SK-N-SH (cell line): ENCODE measurements at regions not wholly inside any gene's neighbourhood (a gene's known extent, or its start where the extent isn't known, plus 50 kb on each side); places are given as distances from the start of the nearest gene placed in this dataset.

Source experiments
- CTCF ChIA-PET: fragments of 300-600, 350-600 bp; formaldehyde crosslinking; extraction: SDS; loops from one replicate; lab custom pipeline; 2021; lab: Yijun Ruan, JAX
- POLR2A ChIA-PET: fragments of 350-600 bp; sonication (Branson Sonifier 250); formaldehyde crosslinking; extraction: SDS; loops from one replicate; lab custom pipeline; 2020; ENCODE audit warnings: antibody characterized with exemption, inconsistent platforms; lab: Yijun Ruan, JAX
- DNase-seq: peaks from one replicate; pipeline ENCODE4 v3.0.0; 2012
- H2AFZ ChIP-seq: fragments of 200-600 bp; sonication (generic); 2 replicates; pipeline ENCODE4 v1.8.1; 2016; ENCODE audit warnings: antibody characterized with exemption, mild to moderate bottlenecking, low read depth
- H3F3A ChIP-seq: fragments of 200-600 bp; sonication (generic); replicated peaks from 2 replicates; pipeline ENCODE3; 2016; ENCODE audit warnings: antibody characterized with exemption, mild to moderate bottlenecking; ENCODE audit not compliant: insufficient read depth
- H3K27ac ChIP-seq, 2 experiments: fragments of 200-500 bp in 1 of 2; fragments of 200-600 bp in 1 of 2; sonication (Bioruptor generic) in 1 of 2; sonication (generic), shearing (Covaris generic) in 1 of 2; 2 replicates each; pipeline versions ENCODE4 v1.5.1 to v1.6.1; 2014 to 2016; ENCODE audit warnings: low read depth in 2 of 2, inconsistent platforms in 1 of 2, low read length in 1 of 2, mild to moderate bottlenecking in 1 of 2, mixed read lengths in 1 of 2
- H3K27me3 ChIP-seq: fragments of 200-600 bp; sonication (generic), shearing (Covaris generic); 2 replicates; pipeline ENCODE4 v1.6.1; 2016; ENCODE audit warnings: mixed run types; ENCODE audit not compliant: insufficient read depth
- H3K36me3 ChIP-seq, 2 experiments: fragments of 200-500 bp in 1 of 2; fragments of 200-600 bp in 1 of 2; sonication (Bioruptor generic) in 1 of 2; sonication (generic) in 1 of 2; replicated peaks in 1 of 2; 2 replicates each; pipeline versions ENCODE3 to v1.5.1; 2014 to 2016; ENCODE audit warnings: low read length in 1 of 2, mild to moderate bottlenecking in 1 of 2; ENCODE audit not compliant: insufficient read depth in 2 of 2, control insufficient read depth in 1 of 2
- H3K4me1 ChIP-seq, 2 experiments: fragments of 200-500 bp in 1 of 2; fragments of 200-600 bp in 1 of 2; sonication (Bioruptor generic) in 1 of 2; sonication (generic), shearing (Covaris generic) in 1 of 2; 2 replicates each; pipeline versions ENCODE4 v1.5.1 to v1.6.1; 2014 to 2016; ENCODE audit warnings: low read depth in 1 of 2, low read length in 1 of 2, mixed run types in 1 of 2; ENCODE audit not compliant: insufficient read depth in 2 of 2, control insufficient read depth in 1 of 2
- H3K4me2 ChIP-seq: fragments of 200-600 bp; sonication (generic), shearing (Covaris generic); 2 replicates; pipeline ENCODE4 v1.6.1; 2017; ENCODE audit warnings: mixed run types
- H3K4me3 ChIP-seq, 2 experiments: fragments of 200-500 bp in 1 of 2; fragments of 200-600 bp in 1 of 2; sonication (Bioruptor generic) in 1 of 2; sonication (generic), shearing (Covaris generic) in 1 of 2; 2 replicates each; pipeline versions ENCODE4 v1.5.1 to v1.8.1; 2014 to 2016; ENCODE audit warnings: low read depth in 2 of 2, inconsistent platforms in 1 of 2, low read length in 1 of 2, mild to moderate bottlenecking in 1 of 2, mixed read lengths in 1 of 2, moderate library complexity in 1 of 2
- H3K79me2 ChIP-seq: fragments of 200-600 bp; sonication (generic); 2 replicates; pipeline ENCODE4 v1.8.1; 2017; ENCODE audit warnings: mild to moderate bottlenecking; ENCODE audit not compliant: insufficient read depth
- H3K9ac ChIP-seq: fragments of 200-600 bp; sonication (generic); 2 replicates; pipeline ENCODE4 v1.6.1; 2017; ENCODE audit warnings: mixed run types
- H3K9me2 ChIP-seq: fragments of 200-600 bp; sonication (generic); 2 replicates; pipeline ENCODE4 v1.6.1; 2017; ENCODE audit warnings: mixed run types
- H3K9me3 ChIP-seq: fragments of 200-600 bp; sonication (generic); 2 replicates; pipeline ENCODE4 v1.6.1; 2017; ENCODE audit warnings: mixed run types, mild to moderate bottlenecking, moderate library complexity
- H4K20me1 ChIP-seq: fragments of 200-600 bp; sonication (generic); 2 replicates; pipeline ENCODE4 v1.6.1; 2017; ENCODE audit warnings: mild to moderate bottlenecking, mixed run types; ENCODE audit not compliant: insufficient read depth
- CHD2 ChIP-seq: fragments of 150-350 bp; IDR thresholded peaks from 2 replicates; pipeline ENCODE4 v1.6.1; 2018; ENCODE audit warnings: low read length; ENCODE audit not compliant: partially characterized antibody
- FOXJ3 ChIP-seq: sonication (generic); formaldehyde crosslinking; IDR thresholded peaks from 2 replicates; pipeline ENCODE4 v1.5.1; 2020; ENCODE audit warnings: mild to moderate bottlenecking, missing genetic modification reagents
- GABPA ChIP-seq: IDR thresholded peaks from 2 replicates; pipeline ENCODE4 v1.4.0; 2012; ENCODE audit warnings: low read depth, mild to moderate bottlenecking
- MXI1 ChIP-seq: IDR thresholded peaks from 2 replicates; pipeline ENCODE4 v1.6.1; 2012; ENCODE audit warnings: mild to moderate bottlenecking, low read depth, low read length, improper control_type of control experiment
- NFIC ChIP-seq: IDR thresholded peaks from 2 replicates; pipeline ENCODE4 v1.4.0; 2012; ENCODE audit warnings: borderline replicate concordance
- PBX3 ChIP-seq: IDR thresholded peaks from 2 replicates; pipeline ENCODE4; 2012
- RAD21 ChIP-seq: IDR thresholded peaks from 2 replicates; pipeline ENCODE4 v1.6.1; 2012; ENCODE audit warnings: mild to moderate bottlenecking, low read length
- RCOR1 ChIP-seq: fragments of 150-350 bp; IDR thresholded peaks from 2 replicates; pipeline ENCODE4 v1.6.1; 2017; ENCODE audit warnings: antibody characterized with exemption, low read length
- RXRA ChIP-seq: IDR thresholded peaks from 2 replicates; pipeline ENCODE4 v1.4.0; 2012; ENCODE audit warnings: low read depth, mild to moderate bottlenecking, borderline replicate concordance
- TAF1 ChIP-seq: IDR thresholded peaks from 2 replicates; pipeline ENCODE4 v1.6.1; 2012; ENCODE audit warnings: low read depth, mild to moderate bottlenecking, low read length, moderate library complexity, borderline replicate concordance
- TCF12 ChIP-seq: IDR thresholded peaks from 2 replicates; pipeline ENCODE4 v1.4.0; 2012
- TEAD4 ChIP-seq: IDR thresholded peaks from 2 replicates; pipeline ENCODE4 v1.4.0; 2012; ENCODE audit warnings: mild to moderate bottlenecking, borderline replicate concordance; ENCODE audit not compliant: insufficient read depth
- YY1 ChIP-seq: IDR thresholded peaks from 2 replicates; pipeline ENCODE4 v1.4.0; 2012; ENCODE audit warnings: low read depth, mild to moderate bottlenecking
- WGBS: methylation state at CpG from one replicate; pipeline ENCODE4 v1.1.6; 2017; ENCODE audit warnings: low lambda C conversion rate; 5-methylcytosine and 5-hydroxymethylcytosine counted together
- TF ChIP-seq, protein P1 (sequence below): IDR thresholded peaks from 2 replicates; pipeline ENCODE4 v1.4.0; 2012; ENCODE audit warnings: low read depth, borderline replicate concordance
- TF ChIP-seq, protein P2 (sequence below): fragments of 150-350 bp; IDR thresholded peaks from 2 replicates; pipeline ENCODE4 v1.6.1; 2016; ENCODE audit warnings: mild to moderate bottlenecking, low read depth, low read length
- TF ChIP-seq, protein P3 (sequence below): fragments of 200-600 bp; sonication (generic); IDR thresholded peaks from 2 replicates; pipeline ENCODE4 v1.6.1; 2017; ENCODE audit warnings: antibody characterized with exemption, mild to moderate bottlenecking, moderate library complexity
- TF ChIP-seq, protein P4 (sequence below): IDR thresholded peaks from 2 replicates; pipeline ENCODE4 v1.6.1; 2012; ENCODE audit warnings: mild to moderate bottlenecking, low read depth, low read length, moderate library complexity

- TF ChIP-seq PBX3 (no peak), CHD2 (no peak), TEAD4 (no peak), MXI1 (no peak), RXRA (no peak), RAD21 (no peak), NFIC (no peak), YY1 (no peak)
- TF ChIP-seq, protein P1, sequence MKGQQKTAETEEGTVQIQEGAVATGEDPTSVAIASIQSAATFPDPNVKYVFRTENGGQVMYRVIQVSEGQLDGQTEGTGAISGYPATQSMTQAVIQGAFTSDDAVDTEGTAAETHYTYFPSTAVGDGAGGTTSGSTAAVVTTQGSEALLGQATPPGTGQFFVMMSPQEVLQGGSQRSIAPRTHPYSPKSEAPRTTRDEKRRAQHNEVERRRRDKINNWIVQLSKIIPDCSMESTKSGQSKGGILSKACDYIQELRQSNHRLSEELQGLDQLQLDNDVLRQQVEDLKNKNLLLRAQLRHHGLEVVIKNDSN = no peak
Measured at GRCh38 chr4:187004628-187005027, 281.0 kb upstream of the FAT1 start (continued).

- no peaks in the 10 kb centered on the region for H4K20me1 ChIP-seq
- no peaks in the 10 kb centered on the region for H3K4me1 ChIP-seq
- TF ChIP-seq CHD2 (no peak), TCF12 (no peak), FOXJ3 (no peak), TAF1 (no peak), TEAD4 (no peak), MXI1 (no peak), NFIC (no peak)
- TF ChIP-seq, protein P2, sequence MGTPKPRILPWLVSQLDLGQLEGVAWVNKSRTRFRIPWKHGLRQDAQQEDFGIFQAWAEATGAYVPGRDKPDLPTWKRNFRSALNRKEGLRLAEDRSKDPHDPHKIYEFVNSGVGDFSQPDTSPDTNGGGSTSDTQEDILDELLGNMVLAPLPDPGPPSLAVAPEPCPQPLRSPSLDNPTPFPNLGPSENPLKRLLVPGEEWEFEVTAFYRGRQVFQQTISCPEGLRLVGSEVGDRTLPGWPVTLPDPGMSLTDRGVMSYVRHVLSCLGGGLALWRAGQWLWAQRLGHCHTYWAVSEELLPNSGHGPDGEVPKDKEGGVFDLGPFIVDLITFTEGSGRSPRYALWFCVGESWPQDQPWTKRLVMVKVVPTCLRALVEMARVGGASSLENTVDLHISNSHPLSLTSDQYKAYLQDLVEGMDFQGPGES = no peak
- TF ChIP-seq, all 33 proteins: peak for 0
- no peak overlapping the region for H3K4me3 ChIP-seq
- no peak overlapping the region for H3K9ac ChIP-seq
- no peak overlapping the region for H3K4me2 ChIP-seq
- H3K36me3 ChIP-seq = no peaks in the 10 kb centered on the region
- no peaks in the 10 kb centered on the region for H3K79me2 ChIP-seq
- H3F3A ChIP-seq = no peaks in the 10 kb centered on the region
- H3K9me3 ChIP-seq = no peaks in the 10 kb centered on the region
- DNase-seq = no peak
- ChIA-PET CTCF (no interaction called here), POLR2A (no interaction called here)
- H3K9me2 ChIP-seq = no peaks in the 10 kb centered on the region
- H2AFZ ChIP-seq = no peak overlapping the region
- WGBS = 34% methylated on average over 3 of the region's 3 CpGs
- H3K27ac ChIP-seq = no peak overlapping the region
- H3K27me3 ChIP-seq = no peaks in the 10 kb centered on the region
Measured at GRCh38 chr4:187006189-187006618, 282.5 kb upstream of the FAT1 start.

- H3K9me2 ChIP-seq = no peaks in the 10 kb centered on the region
- no peaks in the 10 kb centered on the region for H4K20me1 ChIP-seq
- no peak overlapping the region for H3K9ac ChIP-seq
- no peaks in the 10 kb centered on the region for H3K27me3 ChIP-seq
- ChIA-PET POLR2A (no interaction called here), CTCF (no interaction called here)
- no peaks in the 10 kb centered on the region for H3K4me1 ChIP-seq
- H3K9me3 ChIP-seq = no peaks in the 10 kb centered on the region
- no peak overlapping the region for H3K4me2 ChIP-seq
- no peak overlapping the region for H3K4me3 ChIP-seq
- H2AFZ ChIP-seq = no peak overlapping the region
- H3K79me2 ChIP-seq = no peaks in the 10 kb centered on the region
- H3K27ac ChIP-seq = no peak overlapping the region
- 36% methylated on average over 3 of the region's 3 CpGs for WGBS
- H3F3A ChIP-seq = no peaks in the 10 kb centered on the region
- no peaks in the 10 kb centered on the region for H3K36me3 ChIP-seq
- DNase-seq = no peak
- TF ChIP-seq, protein P2 = no peak
- TF ChIP-seq RCOR1 (no peak), NFIC (no peak), GABPA (no peak)
- TF ChIP-seq, protein P3, sequence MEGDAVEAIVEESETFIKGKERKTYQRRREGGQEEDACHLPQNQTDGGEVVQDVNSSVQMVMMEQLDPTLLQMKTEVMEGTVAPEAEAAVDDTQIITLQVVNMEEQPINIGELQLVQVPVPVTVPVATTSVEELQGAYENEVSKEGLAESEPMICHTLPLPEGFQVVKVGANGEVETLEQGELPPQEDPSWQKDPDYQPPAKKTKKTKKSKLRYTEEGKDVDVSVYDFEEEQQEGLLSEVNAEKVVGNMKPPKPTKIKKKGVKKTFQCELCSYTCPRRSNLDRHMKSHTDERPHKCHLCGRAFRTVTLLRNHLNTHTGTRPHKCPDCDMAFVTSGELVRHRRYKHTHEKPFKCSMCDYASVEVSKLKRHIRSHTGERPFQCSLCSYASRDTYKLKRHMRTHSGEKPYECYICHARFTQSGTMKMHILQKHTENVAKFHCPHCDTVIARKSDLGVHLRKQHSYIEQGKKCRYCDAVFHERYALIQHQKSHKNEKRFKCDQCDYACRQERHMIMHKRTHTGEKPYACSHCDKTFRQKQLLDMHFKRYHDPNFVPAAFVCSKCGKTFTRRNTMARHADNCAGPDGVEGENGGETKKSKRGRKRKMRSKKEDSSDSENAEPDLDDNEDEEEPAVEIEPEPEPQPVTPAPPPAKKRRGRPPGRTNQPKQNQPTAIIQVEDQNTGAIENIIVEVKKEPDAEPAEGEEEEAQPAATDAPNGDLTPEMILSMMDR = no peak
- TF ChIP-seq, protein P4, sequence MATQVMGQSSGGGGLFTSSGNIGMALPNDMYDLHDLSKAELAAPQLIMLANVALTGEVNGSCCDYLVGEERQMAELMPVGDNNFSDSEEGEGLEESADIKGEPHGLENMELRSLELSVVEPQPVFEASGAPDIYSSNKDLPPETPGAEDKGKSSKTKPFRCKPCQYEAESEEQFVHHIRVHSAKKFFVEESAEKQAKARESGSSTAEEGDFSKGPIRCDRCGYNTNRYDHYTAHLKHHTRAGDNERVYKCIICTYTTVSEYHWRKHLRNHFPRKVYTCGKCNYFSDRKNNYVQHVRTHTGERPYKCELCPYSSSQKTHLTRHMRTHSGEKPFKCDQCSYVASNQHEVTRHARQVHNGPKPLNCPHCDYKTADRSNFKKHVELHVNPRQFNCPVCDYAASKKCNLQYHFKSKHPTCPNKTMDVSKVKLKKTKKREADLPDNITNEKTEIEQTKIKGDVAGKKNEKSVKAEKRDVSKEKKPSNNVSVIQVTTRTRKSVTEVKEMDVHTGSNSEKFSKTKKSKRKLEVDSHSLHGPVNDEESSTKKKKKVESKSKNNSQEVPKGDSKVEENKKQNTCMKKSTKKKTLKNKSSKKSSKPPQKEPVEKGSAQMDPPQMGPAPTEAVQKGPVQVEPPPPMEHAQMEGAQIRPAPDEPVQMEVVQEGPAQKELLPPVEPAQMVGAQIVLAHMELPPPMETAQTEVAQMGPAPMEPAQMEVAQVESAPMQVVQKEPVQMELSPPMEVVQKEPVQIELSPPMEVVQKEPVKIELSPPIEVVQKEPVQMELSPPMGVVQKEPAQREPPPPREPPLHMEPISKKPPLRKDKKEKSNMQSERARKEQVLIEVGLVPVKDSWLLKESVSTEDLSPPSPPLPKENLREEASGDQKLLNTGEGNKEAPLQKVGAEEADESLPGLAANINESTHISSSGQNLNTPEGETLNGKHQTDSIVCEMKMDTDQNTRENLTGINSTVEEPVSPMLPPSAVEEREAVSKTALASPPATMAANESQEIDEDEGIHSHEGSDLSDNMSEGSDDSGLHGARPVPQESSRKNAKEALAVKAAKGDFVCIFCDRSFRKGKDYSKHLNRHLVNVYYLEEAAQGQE = no peak
Measured at GRCh38 chr4:187010052-187010451, 286.4 kb upstream of the FAT1 start.
